Activated T-helper 1 cell treated with anti-CD3 and anti-CD28 coated beads, Interleukin-12 subunit alpha, Interleukin-12 subunit beta, Interleukin-2, Interleukin-4 antibody, amounts not matched to agents 30 ng/mL and 10 ng/mL and 1 ng/mL, durations not matched to agents 14 hours and 24 hours and 36 hours (primary cell): ENCODE measurements at regions not wholly inside any gene's neighbourhood (a gene's known extent, or its start where the extent isn't known, plus 50 kb on each side); places are given as distances from the start of the nearest gene placed in this dataset.

Experiments
- DNase-seq: peaks from one replicate; pipeline ENCODE4 v3.0.0; 2021; ENCODE audit warnings: low spot score
- H3K27ac Mint-ChIP-seq: one replicate; pipeline ENCODE4 v1.8.0; 2021; ENCODE audit warnings: mild to moderate bottlenecking, mixed read lengths
- H3K27me3 Mint-ChIP-seq: one replicate; pipeline ENCODE4 v1.8.0; 2022; ENCODE audit warnings: mild to moderate bottlenecking, moderate library complexity, mixed read lengths; ENCODE audit not compliant: insufficient read depth
- H3K36me3 Mint-ChIP-seq: one replicate; pipeline ENCODE4 v1.8.0; 2021; ENCODE audit warnings: low read depth, mixed read lengths
- H3K4me1 Mint-ChIP-seq: one replicate; pipeline ENCODE4 v1.8.0; 2021; ENCODE audit warnings: low read depth, mixed read lengths
- H3K4me3 Mint-ChIP-seq: one replicate; pipeline ENCODE4 v1.8.0; 2021; ENCODE audit warnings: mild to moderate bottlenecking, moderate library complexity, mixed read lengths
- H3K9me3 Mint-ChIP-seq: one replicate; pipeline ENCODE4 v1.8.0; 2021; ENCODE audit warnings: mixed read lengths
- intact Hi-C: fragments of 100-400 bp; cut with micrococcal nuclease; formaldehyde crosslinking; loops from one replicate; pipeline ENCODE4 v1.15.1; 2024

GRCh38 chr17:56028837-56029236 is 124.4 kb upstream of the ANKFN1 start:
- H3K4me3 Mint-ChIP-seq: no peak overlapping the region
- H3K27ac Mint-ChIP-seq: no peak overlapping the region
- H3K27me3 Mint-ChIP-seq: peaks cover 3% of the 10 kb centered on the region
- no peak for DNase-seq
- H3K4me1 Mint-ChIP-seq: peaks cover 14% of the 10 kb centered on the region
- peaks cover 3% of the 10 kb centered on the region for H3K9me3 Mint-ChIP-seq
- intact Hi-C loops: loop anchor here (10.0 kb wide), 2 partner anchors 266 to 756 kb away; no protein-coding TSS in a partner anchor
- no peaks in the 10 kb centered on the region for H3K36me3 Mint-ChIP-seq

DNA sequence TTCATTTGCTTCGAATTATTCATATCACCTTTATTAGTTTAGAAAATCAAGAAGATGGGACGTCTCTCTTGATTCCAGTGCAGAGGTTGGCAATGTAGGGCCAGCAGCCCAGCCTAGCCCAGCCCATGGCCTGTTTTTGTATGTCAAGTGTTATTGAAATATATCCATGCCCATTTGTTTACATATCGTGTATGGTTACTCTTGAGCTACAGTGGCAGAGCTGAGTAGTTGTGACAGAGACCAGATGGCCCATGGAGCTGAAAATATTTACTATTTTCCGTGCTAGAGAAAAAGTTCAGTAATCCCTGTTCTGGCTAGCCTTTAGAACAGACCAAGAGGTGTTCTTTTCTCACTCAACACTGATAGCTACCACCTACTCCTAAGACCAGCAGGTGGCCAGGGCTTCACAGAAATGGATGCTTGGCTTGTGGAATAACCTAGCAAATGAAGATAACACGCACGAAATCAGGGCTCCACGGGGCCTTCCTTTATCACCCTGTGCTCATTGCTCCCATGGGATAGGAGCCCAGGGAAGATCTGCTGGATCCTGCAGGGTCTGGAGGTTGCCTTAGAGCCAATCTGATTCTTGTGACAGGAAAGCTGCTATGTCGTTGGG is 123.2 kb upstream of the ANKFN1 start:
- intact Hi-C loops: no loop called here
- no peak for DNase-seq
- H3K36me3 Mint-ChIP-seq: no peaks in the 10 kb centered on the region
- no peak overlapping the region for H3K4me3 Mint-ChIP-seq
- H3K27me3 Mint-ChIP-seq: peaks cover 5% of the 10 kb centered on the region
- peaks cover 9% of the 10 kb centered on the region for H3K4me1 Mint-ChIP-seq
- no peak overlapping the region for H3K27ac Mint-ChIP-seq
- peaks cover 3% of the 10 kb centered on the region for H3K9me3 Mint-ChIP-seq

GRCh38 chr17:56031636-56032035 is 121.6 kb upstream of the ANKFN1 start:
- DNase-seq: no peak
- intact Hi-C loops: no loop called here
- H3K4me3 Mint-ChIP-seq: no peak overlapping the region
- H3K36me3 Mint-ChIP-seq: no peaks in the 10 kb centered on the region
- H3K4me1 Mint-ChIP-seq: peaks cover 9% of the 10 kb centered on the region
- H3K27ac Mint-ChIP-seq: no peak overlapping the region
- H3K27me3 Mint-ChIP-seq: peaks cover 5% of the 10 kb centered on the region
- H3K9me3 Mint-ChIP-seq: no peaks in the 10 kb centered on the region

GRCh38 chr17:56034197-56034635 is 119.1 kb upstream of the ANKFN1 start:
- H3K36me3 Mint-ChIP-seq: no peaks in the 10 kb centered on the region
- no peak overlapping the region for H3K4me3 Mint-ChIP-seq
- no peaks in the 10 kb centered on the region for H3K9me3 Mint-ChIP-seq
- H3K27ac Mint-ChIP-seq: no peak overlapping the region
- no peak for DNase-seq
- intact Hi-C loops: no loop called here
- H3K27me3 Mint-ChIP-seq: peaks cover 5% of the 10 kb centered on the region
- H3K4me1 Mint-ChIP-seq: peaks cover 9% of the 10 kb centered on the region

GRCh38 chr17:56038131-56038530 is 115.1 kb upstream of the ANKFN1 start:
- no peak for DNase-seq
- intact Hi-C loops: no loop called here
- no peaks in the 10 kb centered on the region for H3K4me1 Mint-ChIP-seq
- no peaks in the 10 kb centered on the region for H3K36me3 Mint-ChIP-seq
- H3K27me3 Mint-ChIP-seq: peaks cover 11% of the 10 kb centered on the region
- H3K4me3 Mint-ChIP-seq: no peak overlapping the region
- no peaks in the 10 kb centered on the region for H3K9me3 Mint-ChIP-seq
- H3K27ac Mint-ChIP-seq: no peak overlapping the region

DNA sequence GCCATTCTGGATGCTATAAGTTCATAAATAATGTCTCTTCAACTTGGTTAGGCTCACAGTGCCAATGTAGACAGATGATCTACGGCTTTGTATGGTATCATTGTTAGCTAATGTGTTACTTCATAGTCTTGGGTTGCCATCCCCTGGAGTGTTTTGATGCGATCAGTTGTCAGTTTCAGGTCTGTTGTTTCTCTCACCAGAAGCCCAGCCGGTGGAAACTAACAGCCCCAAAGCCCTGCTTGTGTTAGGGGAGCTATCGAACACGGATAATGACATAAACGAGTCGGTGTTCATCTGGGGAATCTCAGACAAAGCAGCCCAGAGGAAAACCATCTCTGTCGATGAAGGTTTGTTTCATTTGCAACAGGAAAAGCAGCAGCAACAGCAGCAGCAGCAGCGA is 107.4 kb upstream of the ANKFN1 start:
- Mint-ChIP-seq H3K9me3 (no peaks in the 10 kb centered on the region), H3K4me3 (no peak overlapping the region), H3K27me3 (peaks cover 8% of the 10 kb centered on the region), H3K4me1 (no peaks in the 10 kb centered on the region), H3K36me3 (no peaks in the 10 kb centered on the region), H3K27ac (no peak overlapping the region)
- no peak for DNase-seq
- intact Hi-C loops: no loop called here

DNA sequence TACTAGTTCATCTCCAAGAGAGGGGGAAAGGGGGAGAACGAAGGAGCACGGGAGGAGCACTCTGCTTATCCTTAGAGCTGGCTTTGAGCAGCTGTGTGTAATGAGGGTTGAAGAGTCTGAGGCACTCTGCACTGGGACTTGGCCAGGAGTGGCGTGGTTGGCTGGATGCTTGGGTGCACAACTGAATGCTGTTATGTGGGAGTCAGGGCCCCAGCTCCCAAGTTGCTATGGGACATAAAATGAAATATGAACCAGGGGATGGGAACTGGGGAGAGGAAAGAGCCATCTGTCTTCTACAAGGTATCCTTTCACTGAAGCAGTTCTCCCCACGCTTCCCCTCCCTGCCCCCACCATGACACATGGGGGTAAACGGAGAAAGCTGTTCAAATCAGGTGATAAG is 105.9 kb upstream of the ANKFN1 start:
- Mint-ChIP-seq H3K4me1 (no peaks in the 10 kb centered on the region), H3K27ac (no peak overlapping the region), H3K9me3 (no peaks in the 10 kb centered on the region), H3K36me3 (no peaks in the 10 kb centered on the region), H3K27me3 (peaks cover 4% of the 10 kb centered on the region), H3K4me3 (no peak overlapping the region)
- intact Hi-C loops: no loop called here
- no peak for DNase-seq

DNA sequence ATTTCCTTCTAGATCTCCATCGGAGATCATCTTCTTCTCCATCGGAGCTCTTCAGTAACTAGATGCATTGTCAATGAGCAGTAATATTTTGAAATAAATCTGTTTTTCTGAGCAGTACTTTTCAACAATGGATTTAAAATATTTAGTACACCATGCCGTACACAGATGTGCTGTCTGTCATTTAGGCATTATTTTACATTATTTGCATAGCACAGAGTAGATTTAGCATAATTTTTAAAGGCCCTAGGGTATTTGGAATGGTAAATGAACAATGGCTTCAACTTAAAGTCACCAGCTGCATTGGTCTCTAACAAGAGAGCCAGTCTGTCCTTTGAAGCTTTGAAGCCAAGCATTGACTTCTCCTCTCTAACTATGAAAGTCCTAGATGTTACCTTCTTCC is 95.4 kb upstream of the ANKFN1 start:
- Mint-ChIP-seq H3K36me3 (no peaks in the 10 kb centered on the region), H3K9me3 (peaks cover 12% of the 10 kb centered on the region), H3K4me3 (no peak overlapping the region), H3K4me1 (no peaks in the 10 kb centered on the region), H3K27ac (no peak overlapping the region), H3K27me3 (peaks cover 8% of the 10 kb centered on the region)
- no peak for DNase-seq
- intact Hi-C loops: no loop called here

- Mint-ChIP-seq H3K4me3 (no peak overlapping the region), H3K36me3 (no peaks in the 10 kb centered on the region), H3K27me3 (peaks cover 8% of the 10 kb centered on the region), H3K9me3 (peaks cover 28% of the 10 kb centered on the region), H3K4me1 (no peaks in the 10 kb centered on the region), H3K27ac (no peak overlapping the region)
- intact Hi-C loops: no loop called here
- DNase-seq: no peak
These were observed 88.8 kb upstream of the ANKFN1 start for GRCh38 chr17:56064506-56064905.

GRCh38 chr17:56074361-56074890 is 78.8 kb upstream of the ANKFN1 start:
- intact Hi-C loops: no loop called here
- Mint-ChIP-seq H3K27me3 (no peaks in the 10 kb centered on the region), H3K9me3 (no peaks in the 10 kb centered on the region), H3K36me3 (no peaks in the 10 kb centered on the region), H3K4me1 (no peaks in the 10 kb centered on the region), H3K27ac (no peak overlapping the region), H3K4me3 (no peak overlapping the region)
- no peak for DNase-seq

GRCh38 chr17:56076980-56077379 is 76.3 kb upstream of the ANKFN1 start:
- Mint-ChIP-seq H3K9me3 (no peaks in the 10 kb centered on the region), H3K27me3 (no peaks in the 10 kb centered on the region), H3K27ac (no peak overlapping the region), H3K4me3 (no peak overlapping the region), H3K4me1 (no peaks in the 10 kb centered on the region), H3K36me3 (no peaks in the 10 kb centered on the region)
- no peak for DNase-seq
- intact Hi-C loops: no loop called here

DNA sequence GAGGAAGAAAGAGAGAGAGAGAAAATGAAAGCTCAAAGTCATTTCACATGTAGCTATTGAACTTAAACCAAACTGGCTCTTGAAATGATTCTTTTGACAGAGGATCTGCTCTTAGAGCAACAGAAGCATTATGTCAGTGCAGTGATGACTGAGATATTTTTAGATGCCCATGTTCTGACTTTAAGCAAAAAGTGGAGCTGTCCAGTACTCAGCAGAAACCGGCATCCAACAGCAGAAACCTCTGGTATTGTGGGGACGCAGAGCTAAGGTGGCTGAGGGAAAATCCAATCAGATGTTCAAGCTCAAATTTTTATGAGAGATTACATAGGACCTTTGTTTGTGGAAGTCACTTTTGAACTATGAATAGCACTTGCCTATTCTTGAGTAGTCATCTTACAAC is 69.8 kb upstream of the ANKFN1 start:
- no peak for DNase-seq
- intact Hi-C loops: no loop called here
- H3K9me3 Mint-ChIP-seq: peaks cover 3% of the 10 kb centered on the region
- H3K27ac Mint-ChIP-seq: no peak overlapping the region
- no peak overlapping the region for H3K4me3 Mint-ChIP-seq
- H3K4me1 Mint-ChIP-seq: no peaks in the 10 kb centered on the region
- no peaks in the 10 kb centered on the region for H3K36me3 Mint-ChIP-seq
- H3K27me3 Mint-ChIP-seq: no peaks in the 10 kb centered on the region

DNA sequence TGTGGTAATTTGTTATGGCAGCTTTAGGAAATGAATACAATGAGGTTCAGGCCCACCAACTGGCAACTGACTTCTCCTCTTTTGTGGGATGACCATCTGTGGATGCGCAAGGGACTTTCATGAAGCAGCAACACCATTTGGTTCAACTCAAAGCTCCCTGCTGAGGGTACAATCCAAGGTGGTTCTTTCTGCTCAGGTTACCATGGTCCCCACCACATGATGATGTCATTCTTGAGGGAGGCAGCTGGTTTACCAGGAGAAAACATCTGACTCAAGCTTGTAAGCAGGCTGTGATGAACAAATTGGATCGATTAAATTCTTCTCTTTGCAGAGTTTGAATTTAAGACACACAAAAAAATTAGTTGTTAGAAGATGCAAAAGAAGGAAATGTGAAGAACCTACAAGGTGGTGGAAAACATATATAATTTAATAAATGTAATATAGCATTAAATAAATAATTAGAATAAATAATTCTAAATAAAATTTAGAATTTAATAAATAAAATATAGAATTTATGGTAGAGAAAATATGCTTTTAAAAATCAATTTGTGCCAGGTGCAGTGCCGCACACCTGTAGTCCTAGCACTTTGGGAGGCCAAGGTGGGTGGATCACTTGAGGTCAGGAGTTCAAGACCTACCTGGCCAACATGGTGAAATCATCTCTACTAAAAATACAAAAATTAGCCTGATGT is 67.6 kb upstream of the ANKFN1 start:
- Mint-ChIP-seq H3K4me1 (no peaks in the 10 kb centered on the region), H3K36me3 (no peaks in the 10 kb centered on the region), H3K9me3 (peaks cover 3% of the 10 kb centered on the region), H3K27me3 (no peaks in the 10 kb centered on the region), H3K27ac (no peak overlapping the region), H3K4me3 (no peak overlapping the region)
- no peak for DNase-seq
- intact Hi-C loops: no loop called here
